GM10266 (cell line): ENCODE measurements at regions not wholly inside any gene's neighbourhood (a gene's known extent, or its start where the extent isn't known, plus 50 kb on each side); places are given as distances from the start of the nearest gene placed in this dataset.

Experiments used
- DNase-seq: peaks from one replicate; pipeline ENCODE4 v3.0.0; 2012; ENCODE audit errors: extremely low spot score
- CTCF ChIP-seq: IDR thresholded peaks from 2 replicates; pipeline ENCODE4 v1.5.1; 2012; ENCODE audit warnings: mild to moderate bottlenecking, low read depth; ENCODE audit not compliant: control insufficient read depth, insufficient read depth; ENCODE audit errors: missing control alignments

GRCh38 chr6:14429396-14429795 lies 311.8 kb downstream of the CD83 start:
- no peak for DNase-seq

GRCh38 chr6:14430218-14430617 lies 312.6 kb downstream of the CD83 start:
- no peak for DNase-seq
- TF ChIP-seq CTCF: no peak

More at GRCh38 chr6:14429396-14429795, 311.8 kb downstream of the CD83 start:
- TF ChIP-seq CTCF: no peak

- no peak for TF ChIP-seq CTCF
- no peak for DNase-seq
These were observed 314.1 kb downstream of the CD83 start for GRCh38 chr6:14431385-14432330.

GRCh38 chr6:14434916-14435690 lies 317.5 kb downstream of the CD83 start:
- no peak for TF ChIP-seq CTCF
- DNase-seq: no peak

- DNase-seq: no peak
- TF ChIP-seq CTCF: no peak
These were observed 319.1 kb downstream of the CD83 start for GRCh38 chr6:14436592-14437132.

GRCh38 chr6:14439419-14439818 lies 321.8 kb downstream of the CD83 start:
- no peak for DNase-seq
- no peak for TF ChIP-seq CTCF
